ENCODE measurements at regions not wholly inside any gene's neighbourhood (a gene's known extent, or its start where the extent isn't known, plus 50 kb on each side); places are given as distances from the start of the nearest gene placed in this dataset.

DNA sequence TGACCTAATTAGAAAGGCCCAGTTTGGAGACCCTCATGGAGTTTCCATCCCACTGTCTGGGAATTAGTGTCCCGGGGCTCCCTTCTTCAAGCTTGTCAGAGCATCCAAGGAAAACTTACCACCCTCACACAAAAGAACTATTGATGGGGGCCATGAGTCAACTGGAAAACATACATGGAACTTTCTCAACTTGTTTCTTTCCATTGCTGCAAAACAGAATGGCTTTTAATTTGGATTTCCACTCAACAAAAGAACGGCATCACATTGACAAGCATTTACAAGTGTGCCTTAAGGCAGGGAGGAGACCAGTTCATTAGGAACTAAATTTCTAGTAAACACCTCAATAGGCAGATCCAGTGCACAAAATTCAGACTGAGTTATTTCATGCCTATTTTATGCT lies 289.1 kb upstream of the PREP start (continued):
- TF ChIP-seq NFAT5 (CRISPR knock-in tag; IDR thresholded peaks at IDR 0.05) = no peak

- ChIA-PET POLR2A (no interaction called here), CTCF (ENCODE audit: low intra/inter-chr PET ratio, low total read pairs) (no interaction called here)
- FAIRE-seq (no peak), ATAC-seq (no peak), DNase-seq (ENCODE audit: low spot score) (no peak)
- Histone ChIP-seq H3K27me3 (ENCODE audit: control insufficient read depth in 1 of 2, insufficient read depth in 2 of 2, low read length in 2 of 2) (peaks cover 1 to 5% of the 10 kb centered on the region in 2 experiments; a peak in 2 of 5 replicates), H3K27ac (ENCODE audit: extremely low read length, insufficient read depth, low read length) (no peak overlapping the region), H4K20me1 (ENCODE audit: insufficient read depth, low read length) (no peaks in the 10 kb centered on the region), H2AFZ (ENCODE audit: low read length) (no peak overlapping the region), H3K9ac (ENCODE audit: insufficient read depth, low read depth, low read length) (no peak overlapping the region), H3K79me2 (ENCODE audit: insufficient read depth, low read length) (no peaks in the 10 kb centered on the region), H3K4me2 (ENCODE audit: low read depth, low read length) (no peak overlapping the region), H3K4me3 (replicated peaks in 1 of 3; ENCODE audit: insufficient read depth in 1 of 3, low read depth in 2 of 3, low read length in 3 of 3) (no peak overlapping the region), H3K4me1 (ENCODE audit: insufficient read depth, low read length) (no peaks in the 10 kb centered on the region), H3K36me3 (replicated peaks in 1 of 2; ENCODE audit: control insufficient read depth in 1 of 2, insufficient read depth in 2 of 2, low read length in 2 of 2) (no peaks in the 10 kb centered on the region), H3K9me3 (ENCODE audit: low read length) (peaks cover 14% of the 10 kb centered on the region; the same call in 1 of the 2 replicates)
- TF ChIP-seq RBFOX2 (IDR thresholded peaks at IDR 0.05; ENCODE audit: low read depth, low read length) (no peak), ZNF749 (CRISPR knock-in tag; IDR thresholded peaks at IDR 0.05; ENCODE audit: borderline replicate concordance) (no peak), ZNF276 (CRISPR knock-in tag; IDR thresholded peaks at IDR 0.05; ENCODE audit: low read depth) (no peak), ZNF460 (CRISPR knock-in tag; IDR thresholded peaks at IDR 0.05; ENCODE audit: borderline replicate concordance) (no peak), ZNF619 (CRISPR knock-in tag; IDR thresholded peaks at IDR 0.05) (no peak), SNAI1 (CRISPR knock-in tag; IDR thresholded peaks at IDR 0.05; ENCODE audit: borderline replicate concordance) (no peak)
- TF ChIP-seq, protein P1, sequence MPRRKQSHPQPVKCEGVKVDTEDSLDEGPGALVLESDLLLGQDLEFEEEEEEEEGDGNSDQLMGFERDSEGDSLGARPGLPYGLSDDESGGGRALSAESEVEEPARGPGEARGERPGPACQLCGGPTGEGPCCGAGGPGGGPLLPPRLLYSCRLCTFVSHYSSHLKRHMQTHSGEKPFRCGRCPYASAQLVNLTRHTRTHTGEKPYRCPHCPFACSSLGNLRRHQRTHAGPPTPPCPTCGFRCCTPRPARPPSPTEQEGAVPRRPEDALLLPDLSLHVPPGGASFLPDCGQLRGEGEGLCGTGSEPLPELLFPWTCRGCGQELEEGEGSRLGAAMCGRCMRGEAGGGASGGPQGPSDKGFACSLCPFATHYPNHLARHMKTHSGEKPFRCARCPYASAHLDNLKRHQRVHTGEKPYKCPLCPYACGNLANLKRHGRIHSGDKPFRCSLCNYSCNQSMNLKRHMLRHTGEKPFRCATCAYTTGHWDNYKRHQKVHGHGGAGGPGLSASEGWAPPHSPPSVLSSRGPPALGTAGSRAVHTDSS (CRISPR knock-in tag; conservative IDR thresholded peaks at IDR 0.05) = no peak
- intact Hi-C loops (cut with micrococcal nuclease; ENCODE audit: unreplicated experiment) (no loop called here), in situ Hi-C loops (cut with HindIII; ENCODE audit: extremely low pct_ligation_motif_present, low pct_unique_long_range_greater_than_20kb) (no loop called here)
- BruUV-seq (replicated peaks) = no TSS peak
- WGBS (ENCODE audit: low lambda C conversion rate) = 5% methylated on average over 3 of the region's 3 CpGs
Observed at GRCh38 chr6:105691081-105691480, 288.2 kb upstream of the PREP start.
